Right lobe of liver (tissue), 6 donors: ENCODE measurements at regions not wholly inside any gene's neighbourhood (a gene's known extent, or its start where the extent isn't known, plus 50 kb on each side); places are given as distances from the start of the nearest gene placed in this dataset.
"Not testable (repeated sequence)": the region's sequence is repeated elsewhere in the genome, so short reads cannot be mapped to it uniquely, and the experiment has no call there.

Source experiments
- ATAC-seq, 4 donors: fragments of 200-7000 bp; cut with Tn5 transposase; one replicate each; pipeline ENCODE4 v1.9.1; 2020; ENCODE audit warnings: mild to moderate bottlenecking in 4 of 4, moderate library complexity in 4 of 4
- DNase-seq, 3 donors: peaks; one replicate each; pipeline ENCODE4 v3.0.0-alpha.2; 2020
- H3K27ac ChIP-seq, 3 donors: fragments of 200-600 bp; one replicate each; pipeline ENCODE4 v1.8.0; 2022
- H3K27me3 ChIP-seq, 2 donors: fragments of 200-600 bp; one replicate each; pipeline ENCODE4 v1.8.0; 2022
- H3K36me3 ChIP-seq, 4 donors: fragments of 200-600 bp; sonication (generic) in 1 of 4; one replicate each; pipeline versions ENCODE4 v1.5.1 to v1.8.0; 2017 to 2022; ENCODE audit warnings: control low read depth in 1 of 4
- H3K4me1 ChIP-seq, 4 donors: fragments of 200-600 bp; sonication (generic) in 1 of 4; one replicate each; pipeline versions ENCODE4 v1.5.1 to v1.8.0; 2017 to 2022; ENCODE audit warnings: control low read depth in 1 of 4
- H3K4me3 ChIP-seq, 3 donors: fragments of 200-600 bp; one replicate each; pipeline ENCODE4 v1.8.0; 2022
- H3K9me3 ChIP-seq, 4 donors: fragments of 200-600 bp; sonication (generic) in 1 of 4; one replicate each; pipeline versions ENCODE4 v1.5.1 to v1.8.0; 2017 to 2022; ENCODE audit warnings: control low read depth in 1 of 4
- WGBS: methylation state at CpG from one replicate; pipeline ENCODE4 v1.1.6; 2018; ENCODE audit warnings: low coverage, low lambda C conversion rate; ENCODE audit not compliant: insufficient coverage; ENCODE audit errors: missing lambda C conversion rate; 5-methylcytosine and 5-hydroxymethylcytosine counted together
- intact Hi-C, 2 donors: fragments of 100-400 bp; cut with DNase I; formaldehyde crosslinking; loops; one replicate each; pipeline versions ENCODE4 v1.11.2 to v1.14.1; 2022
- donor health status: DM: no; HTN: yes; CAD: no.
- donor health status: DM: no; HTN: no; CAD: no.
- donor health status: DM: no; HTN: no; CAD: no.
- donor health status: DM: no; HTN: yes; CAD: no.
- donor health status: DM: no; HTN: yes; CAD: no.

DNA sequence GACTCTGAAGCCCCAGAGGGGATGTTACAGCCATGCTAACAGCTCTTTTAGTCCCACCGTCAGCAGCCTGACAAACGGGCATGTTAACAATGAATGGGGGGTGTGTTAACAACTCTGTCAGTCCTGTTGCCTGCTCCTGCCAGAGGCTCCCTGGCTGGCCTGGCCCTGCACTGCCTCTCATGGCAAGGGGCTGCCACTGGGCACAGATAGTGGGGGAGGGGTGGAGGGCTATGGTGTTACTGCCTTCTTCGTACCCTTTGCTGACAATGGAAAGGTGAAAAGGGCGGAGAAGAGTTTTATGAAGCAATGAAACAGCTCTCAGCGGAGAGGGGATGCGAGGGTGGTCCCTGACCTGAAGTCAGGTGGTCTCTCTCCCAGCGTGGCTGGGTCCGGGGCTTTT lies 125.9 kb upstream of the ZNF658 start:
- H3K9me3 ChIP-seq, H3K4me1 ChIP-seq, DNase-seq, H3K27me3 ChIP-seq, H3K36me3 ChIP-seq, H3K27ac ChIP-seq, intact Hi-C loops, H3K4me3 ChIP-seq, ATAC-seq: not testable (repeated sequence)
- 81% methylated on average over 6 of the region's 8 CpGs for WGBS

DNA sequence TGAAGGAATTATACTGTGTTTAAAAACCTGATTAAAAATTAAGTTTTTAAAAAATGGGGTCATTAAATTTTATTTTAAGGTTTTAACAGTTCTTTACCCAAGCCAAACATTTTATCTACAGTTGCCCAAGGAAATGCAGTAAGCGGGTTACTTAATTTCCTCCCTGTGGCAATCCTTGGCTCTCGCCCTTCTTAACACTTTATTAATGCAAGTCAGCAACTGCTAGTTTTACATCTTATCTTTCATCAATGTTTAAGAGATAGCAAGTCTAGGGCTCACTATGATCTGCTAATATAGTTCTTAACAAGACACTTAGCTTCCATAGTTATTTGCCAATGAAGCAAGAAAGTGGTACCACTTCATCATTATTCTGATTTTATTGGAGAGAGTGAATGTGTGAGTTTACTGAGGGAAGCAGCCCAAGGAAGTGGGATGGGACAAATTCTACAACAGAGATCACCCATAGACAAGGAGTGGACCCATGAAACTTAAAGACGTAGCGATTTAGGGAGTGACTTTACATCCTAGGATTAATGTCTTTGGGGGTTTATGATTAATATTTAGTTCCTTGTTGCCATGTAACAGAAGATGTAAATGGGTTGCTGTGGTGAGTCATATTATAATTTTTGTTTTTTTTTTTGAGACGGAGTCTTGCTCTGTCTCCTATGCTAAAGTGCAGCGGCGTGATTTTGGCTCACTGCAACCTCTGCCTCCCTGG lies 120.4 kb upstream of the ZNF658 start:
- H3K36me3 ChIP-seq, H3K4me1 ChIP-seq, H3K9me3 ChIP-seq, H3K27me3 ChIP-seq, H3K4me3 ChIP-seq, ATAC-seq, H3K27ac ChIP-seq, intact Hi-C loops, DNase-seq: not testable (repeated sequence)
- no CpG with 5 or more reads among the region's 7 CpGs for WGBS

GRCh38 chr9:66781240-66781639 lies 119.3 kb upstream of the ZNF658 start:
- H3K27me3 ChIP-seq, ATAC-seq, H3K9me3 ChIP-seq, H3K4me3 ChIP-seq, H3K27ac ChIP-seq, H3K36me3 ChIP-seq, intact Hi-C loops, H3K4me1 ChIP-seq, DNase-seq: not testable (repeated sequence)
- 0% methylated on average over 1 of the region's 1 CpG for WGBS

GRCh38 chr9:66782010-66782409 lies 118.5 kb upstream of the ZNF658 start:
- H3K9me3 ChIP-seq, DNase-seq, H3K4me3 ChIP-seq, H3K4me1 ChIP-seq, H3K27ac ChIP-seq, intact Hi-C loops, H3K27me3 ChIP-seq, ATAC-seq, H3K36me3 ChIP-seq: not testable (repeated sequence)
- 70% methylated on average over 2 of the region's 6 CpGs for WGBS

GRCh38 chr9:66785603-66786002 lies 114.9 kb upstream of the ZNF658 start:
- H3K36me3 ChIP-seq, H3K4me3 ChIP-seq, H3K27ac ChIP-seq, ATAC-seq, intact Hi-C loops, DNase-seq, H3K9me3 ChIP-seq, H3K27me3 ChIP-seq, H3K4me1 ChIP-seq: not testable (repeated sequence)
- WGBS = 48% methylated on average over 3 of the region's 3 CpGs

DNA sequence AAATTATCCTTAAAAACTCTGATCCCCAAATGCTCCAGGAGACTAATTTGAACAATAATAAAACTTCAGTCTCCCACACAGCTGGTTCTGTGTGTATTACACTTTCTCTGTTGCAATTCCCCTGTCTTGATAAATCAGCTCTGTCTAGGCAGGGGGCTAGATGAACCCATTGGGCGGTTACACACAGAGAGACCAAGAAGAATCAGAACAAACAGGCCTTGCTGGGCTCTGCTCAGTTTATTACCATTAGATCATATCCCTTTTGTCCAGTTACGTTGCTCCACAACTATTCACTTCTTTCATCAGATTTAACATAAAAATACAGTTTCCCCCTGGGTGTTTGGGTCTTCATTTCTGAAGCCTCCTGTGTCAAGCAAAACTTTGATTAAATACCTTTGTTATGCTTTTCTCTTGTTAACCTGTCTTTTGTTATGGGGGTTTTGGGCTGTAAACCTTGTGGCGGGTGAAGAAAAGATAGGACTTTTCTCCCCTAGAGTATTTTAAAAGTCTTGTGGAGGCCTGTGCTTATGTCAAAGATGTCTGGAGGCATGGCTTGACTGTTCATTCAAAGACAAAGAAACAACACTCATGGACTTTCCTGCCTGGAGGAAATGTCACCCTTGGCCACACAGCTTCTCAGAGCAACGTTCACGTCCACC lies 109.3 kb upstream of the ZNF658 start:
- intact Hi-C loops, H3K36me3 ChIP-seq, H3K27me3 ChIP-seq, H3K27ac ChIP-seq, DNase-seq, H3K4me1 ChIP-seq, H3K9me3 ChIP-seq, ATAC-seq, H3K4me3 ChIP-seq: not testable (repeated sequence)
- WGBS = 40% methylated on average over 1 of the region's 5 CpGs

DNA sequence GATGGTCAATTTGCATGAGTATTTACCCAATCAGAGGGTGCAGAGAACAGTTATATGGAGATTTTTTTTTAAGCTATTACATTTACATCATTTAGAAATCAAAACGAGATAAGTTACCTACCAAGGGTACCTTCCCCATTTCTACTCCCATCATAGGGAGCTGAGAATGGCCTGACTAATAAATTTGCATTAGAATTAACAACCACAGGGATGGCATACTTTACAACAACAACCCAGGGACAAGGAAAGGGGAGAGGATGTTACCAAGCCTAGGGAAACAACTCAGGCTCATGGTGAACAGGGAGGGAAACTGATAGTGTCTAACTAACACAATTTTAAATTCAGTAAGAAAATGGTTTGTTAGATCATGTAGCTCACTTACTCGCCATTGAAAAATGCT lies 105.8 kb upstream of the ZNF658 start:
- intact Hi-C loops, ATAC-seq: not testable (repeated sequence)
- WGBS = 0% methylated on average over 1 of the region's 2 CpGs

GRCh38 chr9:66795723-66796503 lies 104.6 kb upstream of the ZNF658 start:
- H3K9me3 ChIP-seq, DNase-seq, H3K36me3 ChIP-seq, H3K27ac ChIP-seq, H3K4me3 ChIP-seq, H3K4me1 ChIP-seq, ATAC-seq, H3K27me3 ChIP-seq, intact Hi-C loops: not testable (repeated sequence)
- WGBS = 25% methylated on average over 2 of the region's 3 CpGs

More for the DNA sequence above, 105.8 kb upstream of the ZNF658 start:
- not testable (repeated sequence) for H3K4me1 ChIP-seq, H3K27ac ChIP-seq, H3K27me3 ChIP-seq, DNase-seq, H3K9me3 ChIP-seq, H3K4me3 ChIP-seq, H3K36me3 ChIP-seq

- H3K4me3 ChIP-seq, intact Hi-C loops, ATAC-seq, H3K4me1 ChIP-seq, H3K9me3 ChIP-seq, H3K27ac ChIP-seq, H3K36me3 ChIP-seq, DNase-seq, H3K27me3 ChIP-seq: not testable (repeated sequence)
- 24% methylated on average over 8 of the region's 8 CpGs for WGBS
Measured at GRCh38 chr9:66797905-66798616, 102.5 kb upstream of the ZNF658 start.

GRCh38 chr9:66803619-66804018 lies 96.9 kb upstream of the ZNF658 start:
- H3K9me3 ChIP-seq, H3K36me3 ChIP-seq, H3K4me3 ChIP-seq, H3K4me1 ChIP-seq, H3K27ac ChIP-seq, H3K27me3 ChIP-seq, DNase-seq, ATAC-seq, intact Hi-C loops: not testable (repeated sequence)
- WGBS = 20% methylated on average over 1 of the region's 1 CpG

- ATAC-seq, H3K27ac ChIP-seq, H3K9me3 ChIP-seq, H3K27me3 ChIP-seq, H3K4me1 ChIP-seq, H3K4me3 ChIP-seq, intact Hi-C loops, H3K36me3 ChIP-seq, DNase-seq: not testable (repeated sequence)
Measured at GRCh38 chr9:66810247-66810646, 90.3 kb upstream of the ZNF658 start.
